GM23338 (cell line): ENCODE measurements at regions not wholly inside any gene's neighbourhood (a gene's known extent, or its start where the extent isn't known, plus 50 kb on each side); places are given as distances from the start of the nearest gene placed in this dataset.

Experiments
- ATAC-seq: fragments of 200-7000 bp; cut with Tn5 transposase; 3 replicates; pipeline ENCODE4 v1.9.1; 2020
- DNase-seq: peaks from one replicate; pipeline ENCODE4 v3.0.0-alpha.2; 2015; ENCODE audit warnings: low spot score
- H2AFZ ChIP-seq: fragments of 200-600 bp; sonication (generic); 2 replicates; pipeline ENCODE4 v1.8.0; 2016; ENCODE audit warnings: antibody characterized with exemption, mild to moderate bottlenecking, moderate library complexity
- H3F3A ChIP-seq: fragments of 200-600 bp; sonication (generic); replicated peaks from 2 replicates; pipeline ENCODE4 v1.8.0; 2017; ENCODE audit warnings: antibody characterized with exemption, mixed run types, low read depth
- H3K27ac ChIP-seq: fragments of 200-600 bp; sonication (generic); 2 replicates; pipeline ENCODE4 v1.6.1; 2016; ENCODE audit warnings: low read depth
- H3K27me3 ChIP-seq: fragments of 200-600 bp; sonication (generic); 2 replicates; pipeline ENCODE4 v1.8.0; 2016; ENCODE audit warnings: mild to moderate bottlenecking, mixed run types, moderate library complexity; ENCODE audit not compliant: insufficient read depth
- H3K36me3 ChIP-seq: fragments of 200-600 bp; sonication (generic); 2 replicates; pipeline ENCODE4 v1.8.0; 2016; ENCODE audit warnings: mild to moderate bottlenecking; ENCODE audit not compliant: insufficient read depth
- H3K4me1 ChIP-seq: fragments of 200-600 bp; sonication (generic); 2 replicates; pipeline ENCODE4 v1.8.0; 2016; ENCODE audit warnings: mild to moderate bottlenecking, moderate library complexity; ENCODE audit not compliant: insufficient read depth
- H3K4me2 ChIP-seq: fragments of 200-600 bp; sonication (generic); 2 replicates; pipeline ENCODE4 v1.7.1; 2017; ENCODE audit warnings: mixed run types
- H3K4me3 ChIP-seq: fragments of 200-600 bp; sonication (generic); 2 replicates; pipeline ENCODE4 v1.6.1; 2016; ENCODE audit warnings: mixed run types
- H3K79me2 ChIP-seq: fragments of 200-600 bp; sonication (generic); replicated peaks from 2 replicates; pipeline ENCODE4 v1.8.0; 2017; ENCODE audit warnings: mild to moderate bottlenecking; ENCODE audit not compliant: insufficient read depth
- H3K9me2 ChIP-seq: fragments of 200-600 bp; sonication (generic); 2 replicates; pipeline ENCODE4 v1.8.0; 2017; ENCODE audit not compliant: insufficient read depth
- H4K20me1 ChIP-seq: fragments of 200-600 bp; sonication (generic); replicated peaks from 2 replicates; pipeline ENCODE4 v1.8.0; 2017; ENCODE audit warnings: mild to moderate bottlenecking; ENCODE audit not compliant: insufficient read depth
- H3K27ac Mint-ChIP-seq: 2 replicates; pipeline ENCODE4 v1.8.0; 2020; ENCODE audit warnings: inconsistent platforms, mild to moderate bottlenecking, moderate library complexity, mixed read lengths
- H3K27me3 Mint-ChIP-seq: 3 replicates; pipeline ENCODE4 v1.8.0; 2022; ENCODE audit warnings: low read depth, mild to moderate bottlenecking, moderate library complexity, mixed read lengths, inconsistent platforms; ENCODE audit not compliant: insufficient read depth, poor library complexity
- H3K36me3 Mint-ChIP-seq: 3 replicates; pipeline ENCODE4 v1.8.0; 2021; ENCODE audit warnings: low read depth, mild to moderate bottlenecking, inconsistent platforms, moderate library complexity, mixed read lengths
- H3K4me1 Mint-ChIP-seq: 3 replicates; pipeline ENCODE4 v1.8.0; 2020; ENCODE audit warnings: mild to moderate bottlenecking, inconsistent platforms, mixed read lengths
- H3K4me3 Mint-ChIP-seq: 3 replicates; pipeline ENCODE4 v1.8.0; 2021; ENCODE audit warnings: moderate library complexity, mild to moderate bottlenecking, inconsistent platforms, mixed read lengths
- H3K9me3 Mint-ChIP-seq: 3 replicates; pipeline ENCODE4 v1.8.0; 2020; ENCODE audit warnings: moderate library complexity, mild to moderate bottlenecking, inconsistent platforms, mixed read lengths
- CREB1 ChIP-seq: fragments of 250-450 bp; sonication (Bioruptor Pico); IDR thresholded peaks from 2 replicates; pipeline ENCODE4 v1.5.0; 2020; ENCODE audit warnings: low read depth, mild to moderate bottlenecking, moderate library complexity
- EZH2phosphoT487 ChIP-seq: fragments of 200-600 bp; sonication (generic); IDR thresholded peaks from one replicate; pipeline ENCODE4 v1.8.1; 2018; ENCODE audit warnings: antibody characterized with exemption; ENCODE audit not compliant: unreplicated experiment
- JUNB ChIP-seq: IDR thresholded peaks from one replicate; pipeline ENCODE4 v1.6.1; 2016; ENCODE audit warnings: antibody characterized with exemption; ENCODE audit not compliant: unreplicated experiment
- NANOG ChIP-seq: IDR thresholded peaks from 2 replicates; pipeline ENCODE4 v1.6.1; 2016; ENCODE audit warnings: antibody characterized with exemption, borderline replicate concordance
- ZNF331 ChIP-seq: fragments of 250-450 bp; sonication (Bioruptor Pico); IDR thresholded peaks from 2 replicates; pipeline ENCODE4 v1.5.0; 2020; ENCODE audit warnings: low read depth, mild to moderate bottlenecking, moderate library complexity
- TF ChIP-seq, protein P1 (sequence below): IDR thresholded peaks from 2 replicates; pipeline ENCODE4 v1.6.1; 2016; ENCODE audit warnings: antibody characterized with exemption
- TF ChIP-seq, protein P2 (sequence below): IDR thresholded peaks from one replicate; pipeline ENCODE4 v1.6.1; 2018; ENCODE audit warnings: antibody characterized with exemption; ENCODE audit not compliant: unreplicated experiment
- TF ChIP-seq, protein P3 (sequence below), 2 experiments: fragments of 200-600 bp in 1 of 2; sonication (generic) in 1 of 2; conservative IDR thresholded peaks; 2 replicates each; pipeline versions ENCODE4 v1.5.1 to v1.6.1; 2016 to 2017; ENCODE audit warnings: antibody characterized with exemption in 2 of 2, low read depth in 2 of 2, mild to moderate bottlenecking in 2 of 2, moderate library complexity in 1 of 2

DNA sequence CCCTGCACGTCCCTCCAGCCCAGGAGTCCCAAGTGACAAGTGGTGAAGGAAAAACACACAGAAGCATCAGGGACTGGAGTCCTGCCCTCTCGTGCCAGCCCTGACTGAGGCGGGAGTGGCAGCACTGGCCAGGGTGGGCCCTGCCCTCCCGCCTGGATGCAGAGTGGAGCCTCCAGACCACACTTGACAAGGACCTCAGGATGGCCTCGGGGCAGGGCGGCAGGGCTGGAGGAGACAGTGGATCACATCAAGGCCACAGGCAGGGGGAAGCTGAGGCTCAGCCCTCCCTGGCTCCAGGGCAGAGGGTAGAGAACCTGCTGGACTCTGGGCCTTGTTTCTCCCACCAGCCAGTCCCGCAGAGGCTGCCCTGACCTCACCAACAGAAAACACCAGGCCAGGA, 128.8 kb upstream of the CDH4 start:
- DNase-seq (no peak), ATAC-seq (no peak)
- no peaks in the 10 kb centered on the region for H3F3A ChIP-seq
- H3K4me1 ChIP-seq = no peaks in the 10 kb centered on the region
- TF ChIP-seq CREB1 (CRISPR knock-in tag) = no peak
- no peak for TF ChIP-seq JUNB
- TF ChIP-seq, protein P1, sequence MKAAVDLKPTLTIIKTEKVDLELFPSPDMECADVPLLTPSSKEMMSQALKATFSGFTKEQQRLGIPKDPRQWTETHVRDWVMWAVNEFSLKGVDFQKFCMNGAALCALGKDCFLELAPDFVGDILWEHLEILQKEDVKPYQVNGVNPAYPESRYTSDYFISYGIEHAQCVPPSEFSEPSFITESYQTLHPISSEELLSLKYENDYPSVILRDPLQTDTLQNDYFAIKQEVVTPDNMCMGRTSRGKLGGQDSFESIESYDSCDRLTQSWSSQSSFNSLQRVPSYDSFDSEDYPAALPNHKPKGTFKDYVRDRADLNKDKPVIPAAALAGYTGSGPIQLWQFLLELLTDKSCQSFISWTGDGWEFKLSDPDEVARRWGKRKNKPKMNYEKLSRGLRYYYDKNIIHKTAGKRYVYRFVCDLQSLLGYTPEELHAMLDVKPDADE = no peak
- no peak for TF ChIP-seq ZNF331 (CRISPR knock-in tag)
- TF ChIP-seq, protein P2, sequence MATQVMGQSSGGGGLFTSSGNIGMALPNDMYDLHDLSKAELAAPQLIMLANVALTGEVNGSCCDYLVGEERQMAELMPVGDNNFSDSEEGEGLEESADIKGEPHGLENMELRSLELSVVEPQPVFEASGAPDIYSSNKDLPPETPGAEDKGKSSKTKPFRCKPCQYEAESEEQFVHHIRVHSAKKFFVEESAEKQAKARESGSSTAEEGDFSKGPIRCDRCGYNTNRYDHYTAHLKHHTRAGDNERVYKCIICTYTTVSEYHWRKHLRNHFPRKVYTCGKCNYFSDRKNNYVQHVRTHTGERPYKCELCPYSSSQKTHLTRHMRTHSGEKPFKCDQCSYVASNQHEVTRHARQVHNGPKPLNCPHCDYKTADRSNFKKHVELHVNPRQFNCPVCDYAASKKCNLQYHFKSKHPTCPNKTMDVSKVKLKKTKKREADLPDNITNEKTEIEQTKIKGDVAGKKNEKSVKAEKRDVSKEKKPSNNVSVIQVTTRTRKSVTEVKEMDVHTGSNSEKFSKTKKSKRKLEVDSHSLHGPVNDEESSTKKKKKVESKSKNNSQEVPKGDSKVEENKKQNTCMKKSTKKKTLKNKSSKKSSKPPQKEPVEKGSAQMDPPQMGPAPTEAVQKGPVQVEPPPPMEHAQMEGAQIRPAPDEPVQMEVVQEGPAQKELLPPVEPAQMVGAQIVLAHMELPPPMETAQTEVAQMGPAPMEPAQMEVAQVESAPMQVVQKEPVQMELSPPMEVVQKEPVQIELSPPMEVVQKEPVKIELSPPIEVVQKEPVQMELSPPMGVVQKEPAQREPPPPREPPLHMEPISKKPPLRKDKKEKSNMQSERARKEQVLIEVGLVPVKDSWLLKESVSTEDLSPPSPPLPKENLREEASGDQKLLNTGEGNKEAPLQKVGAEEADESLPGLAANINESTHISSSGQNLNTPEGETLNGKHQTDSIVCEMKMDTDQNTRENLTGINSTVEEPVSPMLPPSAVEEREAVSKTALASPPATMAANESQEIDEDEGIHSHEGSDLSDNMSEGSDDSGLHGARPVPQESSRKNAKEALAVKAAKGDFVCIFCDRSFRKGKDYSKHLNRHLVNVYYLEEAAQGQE = no peak
- TF ChIP-seq EZH2phosphoT487 = no peak
- no peaks in the 10 kb centered on the region for H3K27me3 ChIP-seq
- H3K27ac ChIP-seq = no peak overlapping the region
- H3K4me2 ChIP-seq = no peak overlapping the region
- H3K27me3 Mint-ChIP-seq = peaks cover 25% of the 10 kb centered on the region
- no peak overlapping the region for H3K4me3 ChIP-seq
- H4K20me1 ChIP-seq = no peaks in the 10 kb centered on the region
- no peak overlapping the region for H3K27ac Mint-ChIP-seq
- H3K9me3 Mint-ChIP-seq = no peaks in the 10 kb centered on the region; the same call in 2 of the 3 replicates
- H3K36me3 Mint-ChIP-seq = no peaks in the 10 kb centered on the region
- no peaks in the 10 kb centered on the region for H3K79me2 ChIP-seq
- H2AFZ ChIP-seq = no peak overlapping the region
- H3K9me2 ChIP-seq = no peaks in the 10 kb centered on the region
- H3K4me1 Mint-ChIP-seq = peaks cover 14% of the 10 kb centered on the region
- no peak overlapping the region for H3K4me3 Mint-ChIP-seq
- H3K36me3 ChIP-seq = no peaks in the 10 kb centered on the region

DNA sequence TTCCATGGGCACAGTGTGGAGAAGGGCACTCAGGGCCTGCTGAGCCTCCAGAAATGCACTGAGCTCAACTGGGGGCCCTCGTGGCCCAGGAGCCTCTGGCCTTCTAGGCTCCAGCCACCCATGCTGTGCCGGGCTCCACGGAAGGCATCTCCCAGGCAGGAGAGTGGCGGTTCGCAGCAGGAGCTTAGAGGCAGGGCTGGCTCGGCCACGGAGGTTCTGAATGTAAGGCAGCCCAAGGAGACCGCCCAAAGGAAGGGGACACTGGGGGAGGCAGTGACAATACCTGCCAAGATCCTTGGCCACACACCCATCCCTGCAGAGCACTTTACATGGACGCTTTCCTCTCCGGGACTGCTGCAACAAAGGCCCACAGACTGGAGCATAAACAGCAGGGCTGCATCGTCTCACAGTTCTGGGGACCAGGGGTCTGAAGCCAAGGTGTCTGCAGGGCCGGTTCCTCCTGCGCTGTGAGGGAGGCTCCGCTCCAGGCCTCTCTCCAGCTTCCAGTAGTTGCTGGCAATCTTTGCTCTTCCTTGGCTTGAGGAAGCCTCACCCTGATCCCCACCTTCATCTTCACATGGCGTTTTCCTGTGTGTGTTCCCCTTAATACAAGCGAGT, 128.2 kb upstream of the CDH4 start:
- H3K27me3 Mint-ChIP-seq = peaks cover 22% of the 10 kb centered on the region
- no peaks in the 10 kb centered on the region for H4K20me1 ChIP-seq
- no peak overlapping the region for H2AFZ ChIP-seq
- H3K36me3 ChIP-seq = no peaks in the 10 kb centered on the region
- H3K4me1 Mint-ChIP-seq = peaks cover 14% of the 10 kb centered on the region
- H3K36me3 Mint-ChIP-seq = no peaks in the 10 kb centered on the region
- H3K27ac ChIP-seq = no peak overlapping the region
- H3K9me2 ChIP-seq = no peaks in the 10 kb centered on the region
- H3K9me3 Mint-ChIP-seq = no peaks in the 10 kb centered on the region; the same call in 2 of the 3 replicates
- no peak overlapping the region for H3K4me3 ChIP-seq
- H3K79me2 ChIP-seq = no peaks in the 10 kb centered on the region
- DNase-seq = no peak
- H3K27ac Mint-ChIP-seq = no peak overlapping the region
- H3F3A ChIP-seq = no peaks in the 10 kb centered on the region
- no peak overlapping the region for H3K4me3 Mint-ChIP-seq
- no peaks in the 10 kb centered on the region for H3K4me1 ChIP-seq
- H3K4me2 ChIP-seq = no peak overlapping the region
- no peaks in the 10 kb centered on the region for H3K27me3 ChIP-seq
- ATAC-seq = no peak
- TF ChIP-seq ZNF331 (CRISPR knock-in tag) = no peak
- TF ChIP-seq, protein P3, sequence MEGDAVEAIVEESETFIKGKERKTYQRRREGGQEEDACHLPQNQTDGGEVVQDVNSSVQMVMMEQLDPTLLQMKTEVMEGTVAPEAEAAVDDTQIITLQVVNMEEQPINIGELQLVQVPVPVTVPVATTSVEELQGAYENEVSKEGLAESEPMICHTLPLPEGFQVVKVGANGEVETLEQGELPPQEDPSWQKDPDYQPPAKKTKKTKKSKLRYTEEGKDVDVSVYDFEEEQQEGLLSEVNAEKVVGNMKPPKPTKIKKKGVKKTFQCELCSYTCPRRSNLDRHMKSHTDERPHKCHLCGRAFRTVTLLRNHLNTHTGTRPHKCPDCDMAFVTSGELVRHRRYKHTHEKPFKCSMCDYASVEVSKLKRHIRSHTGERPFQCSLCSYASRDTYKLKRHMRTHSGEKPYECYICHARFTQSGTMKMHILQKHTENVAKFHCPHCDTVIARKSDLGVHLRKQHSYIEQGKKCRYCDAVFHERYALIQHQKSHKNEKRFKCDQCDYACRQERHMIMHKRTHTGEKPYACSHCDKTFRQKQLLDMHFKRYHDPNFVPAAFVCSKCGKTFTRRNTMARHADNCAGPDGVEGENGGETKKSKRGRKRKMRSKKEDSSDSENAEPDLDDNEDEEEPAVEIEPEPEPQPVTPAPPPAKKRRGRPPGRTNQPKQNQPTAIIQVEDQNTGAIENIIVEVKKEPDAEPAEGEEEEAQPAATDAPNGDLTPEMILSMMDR (conservative IDR thresholded peaks at IDR 0.05; ENCODE audit: low read depth in 2 of 2) = no peak
- no peak for TF ChIP-seq CREB1 (CRISPR knock-in tag)
- TF ChIP-seq NANOG = no peak
- TF ChIP-seq, protein P2 = no peak
